Esophagus squamous epithelium (tissue), 5 donors: ENCODE measurements at regions not wholly inside any gene's neighbourhood (a gene's known extent, or its start where the extent isn't known, plus 50 kb on each side); places are given as distances from the start of the nearest gene placed in this dataset.

ENCODE experiments used
- DNase-seq: peaks from one replicate; lab custom pipeline; 2025; lab: John Stamatoyannopoulos, UW
- H3K27ac ChIP-seq, 4 donors: fragments of 200-600 bp; sonication (generic); one replicate each; pipeline ENCODE4 v1.5.1; 2016 to 2019; ENCODE audit warnings: mild to moderate bottlenecking in 1 of 4
- H3K27me3 ChIP-seq, 4 donors: fragments of 200-600 bp; sonication (generic); 1 replicate in 3 of 4; 2 replicates in 1 of 4; pipeline versions ENCODE4 v1.5.1 to v1.6.0; 2017 to 2021; ENCODE audit warnings: antibody characterized with exemption in 1 of 4
- H3K36me3 ChIP-seq, 3 donors: fragments of 200-600 bp; sonication (generic); one replicate each; pipeline ENCODE4 v1.5.1; 2016 to 2019
- H3K4me1 ChIP-seq, 3 donors: fragments of 200-600 bp; sonication (generic); one replicate each; pipeline ENCODE4 v1.5.1; 2017 to 2019
- H3K4me3 ChIP-seq, 4 donors: fragments of 200-600 bp; sonication (generic); 1 replicate in 3 of 4; 2 replicates in 1 of 4; pipeline ENCODE4 v1.5.1; 2016 to 2019; ENCODE audit warnings: mild to moderate bottlenecking in 2 of 4, moderate library complexity in 1 of 4
- H3K9me3 ChIP-seq, 3 donors: fragments of 200-600 bp; sonication (generic); one replicate each; pipeline ENCODE4 v1.5.1; 2016 to 2019
- POLR2A ChIP-seq, 4 donors: fragments of 450-650 bp; IDR thresholded peaks; one replicate each; pipeline ENCODE4 v1.6.1; 2017; ENCODE audit warnings: antibody characterized with exemption in 4 of 4, mild to moderate bottlenecking in 4 of 4, moderate library complexity in 3 of 4
- WGBS, 2 donors: methylation state at CpG; one replicate each; pipeline ENCODE4 v1.1.5; 2018; 5-methylcytosine and 5-hydroxymethylcytosine counted together
- intact Hi-C: fragments of 100-400 bp; cut with DNase I; formaldehyde crosslinking; loops from one replicate; pipeline ENCODE4 v1.15.0; 2022
- TF ChIP-seq, protein P1 (sequence below), 6 experiments: fragments of 450-650 bp in 4 of 6; fragments of 200-600 bp in 2 of 6; sonication (generic) in 2 of 6; IDR thresholded peaks; one replicate each; pipeline ENCODE4 v1.5.1; 2016 to 2019; ENCODE audit warnings: antibody characterized with exemption in 6 of 6, mild to moderate bottlenecking in 4 of 6, moderate library complexity in 4 of 6
- donor health status: DM: yes; HTN: yes; CAD: no.

DNA sequence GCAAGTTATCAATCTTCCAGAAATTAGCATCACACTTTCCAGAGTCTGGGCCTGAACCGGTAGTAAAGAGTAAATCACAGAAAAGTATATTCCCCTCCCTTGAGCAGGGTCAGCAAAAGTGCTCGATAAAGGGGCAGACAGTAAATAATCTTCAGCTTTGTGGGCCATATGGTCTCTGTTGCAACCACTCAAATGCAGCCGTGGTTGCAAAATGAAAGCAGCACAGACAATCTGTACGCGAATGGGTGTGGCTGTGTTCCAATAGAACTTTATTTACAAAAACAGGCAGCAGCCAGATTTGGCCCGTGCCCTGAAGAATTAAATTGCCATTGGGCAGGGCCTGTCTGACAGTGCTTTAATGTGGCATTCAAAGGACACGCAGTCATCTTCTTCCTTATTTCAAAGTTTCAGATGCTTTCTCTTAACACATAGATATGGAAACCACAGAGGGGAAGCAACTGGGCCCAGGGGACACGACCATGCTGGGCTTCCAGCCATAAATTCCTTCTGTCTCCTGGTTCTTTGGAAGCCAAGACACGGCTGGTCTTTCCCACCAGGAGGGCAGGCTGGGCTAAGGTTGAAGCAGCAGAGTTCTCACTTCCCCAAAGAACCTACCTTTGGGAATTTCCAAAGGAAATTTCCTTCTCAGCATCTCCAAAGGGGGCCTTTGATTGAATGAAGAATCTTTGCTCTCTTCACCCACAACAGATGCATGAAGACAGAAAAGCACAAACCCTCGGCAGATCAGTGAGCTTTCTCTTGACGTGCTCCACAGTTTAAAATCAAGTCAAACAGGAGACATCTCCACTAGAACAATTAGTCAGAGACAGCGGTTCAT, 489.8 kb upstream of the PROK2 start:
- 21 to 28% methylated on average over 11 of the region's 12 CpGs for WGBS, 2 donors
- peaks cover 20 to 61% (median 36%) of the 10 kb centered on the region in 3 donors for H3K4me1 ChIP-seq
- H3K27ac ChIP-seq: peak overlapping the region; percentile 30 to 71 (median 68)
- peaks cover 0 to 7% (median 0%) of the 10 kb centered on the region in 4 donors for H3K27me3 ChIP-seq
- no peaks in the 10 kb centered on the region for H3K9me3 ChIP-seq
- H3K36me3 ChIP-seq: no peaks in the 10 kb centered on the region
- H3K4me3 ChIP-seq: peak overlapping the region in 1 of 4 donors; percentile 34
- TF ChIP-seq, protein P1, sequence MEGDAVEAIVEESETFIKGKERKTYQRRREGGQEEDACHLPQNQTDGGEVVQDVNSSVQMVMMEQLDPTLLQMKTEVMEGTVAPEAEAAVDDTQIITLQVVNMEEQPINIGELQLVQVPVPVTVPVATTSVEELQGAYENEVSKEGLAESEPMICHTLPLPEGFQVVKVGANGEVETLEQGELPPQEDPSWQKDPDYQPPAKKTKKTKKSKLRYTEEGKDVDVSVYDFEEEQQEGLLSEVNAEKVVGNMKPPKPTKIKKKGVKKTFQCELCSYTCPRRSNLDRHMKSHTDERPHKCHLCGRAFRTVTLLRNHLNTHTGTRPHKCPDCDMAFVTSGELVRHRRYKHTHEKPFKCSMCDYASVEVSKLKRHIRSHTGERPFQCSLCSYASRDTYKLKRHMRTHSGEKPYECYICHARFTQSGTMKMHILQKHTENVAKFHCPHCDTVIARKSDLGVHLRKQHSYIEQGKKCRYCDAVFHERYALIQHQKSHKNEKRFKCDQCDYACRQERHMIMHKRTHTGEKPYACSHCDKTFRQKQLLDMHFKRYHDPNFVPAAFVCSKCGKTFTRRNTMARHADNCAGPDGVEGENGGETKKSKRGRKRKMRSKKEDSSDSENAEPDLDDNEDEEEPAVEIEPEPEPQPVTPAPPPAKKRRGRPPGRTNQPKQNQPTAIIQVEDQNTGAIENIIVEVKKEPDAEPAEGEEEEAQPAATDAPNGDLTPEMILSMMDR (IDR thresholded peaks at IDR 0.05): no peak
- TF ChIP-seq POLR2A (IDR thresholded peaks at IDR 0.05): no peak
- no peak for DNase-seq
- intact Hi-C loops: no loop called here

DNA sequence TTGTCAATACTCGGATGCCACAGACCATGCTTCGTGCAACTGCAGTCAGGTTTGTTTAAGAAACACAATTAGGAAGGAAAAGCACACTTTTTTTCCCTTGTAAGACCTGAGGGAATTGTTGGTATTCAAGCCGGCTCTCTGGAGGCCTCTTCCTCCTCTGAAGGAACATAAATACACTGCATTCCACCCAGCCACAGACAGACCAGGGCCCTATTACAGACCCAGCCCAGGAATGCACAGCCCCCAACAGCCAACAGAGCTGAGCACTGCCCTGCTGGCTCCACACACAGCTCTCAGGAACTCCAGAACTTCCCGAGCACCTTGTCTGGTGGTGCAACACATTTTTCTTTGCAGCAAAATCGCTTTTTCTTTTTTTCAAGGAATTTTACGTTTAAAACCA, 488.7 kb upstream of the PROK2 start:
- H3K27ac ChIP-seq: peak overlapping the region in 1 of 4 donors; percentile 65
- DNase-seq: no peak
- intact Hi-C loops: no loop called here

DNA sequence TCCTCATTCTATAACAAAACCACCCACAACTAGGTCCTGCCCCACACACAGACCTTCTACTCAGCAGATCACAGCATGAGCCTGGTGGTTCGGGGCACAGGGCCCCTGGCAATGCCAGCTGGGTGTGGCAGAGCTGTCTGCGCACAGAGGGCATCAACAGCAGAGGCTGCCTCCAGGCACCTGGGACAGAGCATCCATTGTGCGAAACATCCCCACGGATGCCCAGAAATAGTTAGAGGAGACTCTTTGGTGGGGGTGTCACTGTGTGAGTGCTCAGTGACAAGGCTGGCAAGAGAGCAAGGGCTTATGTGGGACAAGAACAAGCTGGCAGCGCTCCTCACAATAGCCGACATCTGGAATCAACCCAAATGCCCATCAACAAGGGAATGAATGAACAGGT, 487.4 kb upstream of the PROK2 start:
- 89 to 94% methylated on average over 4 to 5 of the region's 6 CpGs for WGBS, 2 donors
- no peak overlapping the region for H3K27ac ChIP-seq
- H3K9me3 ChIP-seq: no peaks in the 10 kb centered on the region
- H3K27me3 ChIP-seq: no peaks in the 10 kb centered on the region
- no peak overlapping the region for H3K4me3 ChIP-seq
- no peak for DNase-seq
- TF ChIP-seq POLR2A (IDR thresholded peaks at IDR 0.05): no peak
- TF ChIP-seq, protein P1 (IDR thresholded peaks at IDR 0.05): no peak
- intact Hi-C loops: no loop called here
- no peaks in the 10 kb centered on the region for H3K36me3 ChIP-seq
- H3K4me1 ChIP-seq: peaks cover 27 to 58% (median 45%) of the 10 kb centered on the region in 3 donors

More for the DNA sequence above, 488.7 kb upstream of the PROK2 start:
- no peaks in the 10 kb centered on the region for H3K27me3 ChIP-seq
- peaks cover 27 to 59% (median 45%) of the 10 kb centered on the region in 3 donors for H3K4me1 ChIP-seq
- WGBS, 2 donors: 64 to 92% methylated on average over 5 to 6 of the region's 6 CpGs
- H3K9me3 ChIP-seq: no peaks in the 10 kb centered on the region
- no peak for TF ChIP-seq POLR2A (IDR thresholded peaks at IDR 0.05)
- TF ChIP-seq, protein P1 (IDR thresholded peaks at IDR 0.05): no peak
- no peaks in the 10 kb centered on the region for H3K36me3 ChIP-seq
- no peak overlapping the region for H3K4me3 ChIP-seq

DNA sequence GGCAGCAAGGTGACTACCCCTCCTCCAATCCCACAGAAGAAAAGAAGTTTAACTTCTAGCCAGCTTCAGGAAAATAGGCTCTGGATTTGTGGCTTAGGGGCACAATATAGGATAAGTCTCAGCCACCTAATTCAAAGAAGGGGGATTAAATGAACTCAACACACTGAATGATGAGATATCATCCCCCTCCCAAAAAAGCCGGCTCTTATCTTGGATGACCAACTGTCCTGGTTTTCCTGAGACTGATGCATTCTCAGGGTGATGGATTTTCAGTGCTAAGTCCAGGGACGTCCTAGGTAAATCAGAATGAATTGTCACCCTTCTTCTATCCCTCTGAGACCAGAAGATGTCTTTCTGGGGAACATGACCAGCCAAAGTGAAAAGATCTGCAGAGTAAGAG, 487.0 kb upstream of the PROK2 start:
- intact Hi-C loops: no loop called here
- DNase-seq: no peak
- 71 to 76% methylated on average over 2 of the region's 2 CpGs for WGBS, 2 donors

DNA sequence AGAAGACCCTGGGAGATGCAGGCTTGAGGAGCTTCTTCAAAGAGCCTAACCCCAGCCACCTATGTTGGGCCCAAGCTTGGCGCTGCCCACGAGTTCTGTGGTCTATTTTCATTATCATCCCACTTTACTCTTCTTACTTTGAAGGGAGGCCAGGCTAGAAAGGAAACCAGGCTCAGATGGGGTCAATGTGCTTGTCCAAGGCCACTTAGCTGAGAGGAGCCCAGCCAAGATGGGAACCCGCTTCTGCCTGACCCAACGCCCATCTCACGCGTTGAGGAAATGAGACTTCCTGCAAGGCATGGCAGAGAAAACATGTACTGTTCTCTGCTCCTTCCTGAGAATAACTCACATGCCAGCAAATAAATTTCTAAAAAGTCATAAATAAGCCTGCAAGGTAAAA, 486.3 kb upstream of the PROK2 start:
- intact Hi-C loops: no loop called here
- peak overlapping the region; percentile 4 to 57 (median 36) for H3K27ac ChIP-seq
- WGBS, 2 donors: 67 to 89% methylated on average over 2 to 6 of the region's 6 CpGs
- TF ChIP-seq, protein P1 (IDR thresholded peaks at IDR 0.05): no peak
- TF ChIP-seq POLR2A (IDR thresholded peaks at IDR 0.05): no peak
- DNase-seq: no peak
- peaks cover 27 to 58% (median 45%) of the 10 kb centered on the region in 3 donors for H3K4me1 ChIP-seq
- no peak overlapping the region for H3K4me3 ChIP-seq
- no peaks in the 10 kb centered on the region for H3K27me3 ChIP-seq
- no peaks in the 10 kb centered on the region for H3K36me3 ChIP-seq
- no peaks in the 10 kb centered on the region for H3K9me3 ChIP-seq

More for the DNA sequence above, 487.0 kb upstream of the PROK2 start:
- H3K4me1 ChIP-seq: peaks cover 27 to 58% (median 45%) of the 10 kb centered on the region in 3 donors
- no peak overlapping the region for H3K27ac ChIP-seq
- no peak overlapping the region for H3K4me3 ChIP-seq
- no peak for TF ChIP-seq POLR2A (IDR thresholded peaks at IDR 0.05)
- TF ChIP-seq, protein P1 (IDR thresholded peaks at IDR 0.05): no peak
- no peaks in the 10 kb centered on the region for H3K9me3 ChIP-seq
- H3K36me3 ChIP-seq: no peaks in the 10 kb centered on the region
- no peaks in the 10 kb centered on the region for H3K27me3 ChIP-seq
